Stimulated activated naive B cell treated with anti-CD40 and anti-IgM and Interleukin-4, amounts not matched to agents 10 μg/mL and 1 μg/mL and 100 μg/mL, for 72 hours (primary cell): ENCODE measurements at regions not wholly inside any gene's neighbourhood (a gene's known extent, or its start where the extent isn't known, plus 50 kb on each side); places are given as distances from the start of the nearest gene placed in this dataset.

Experiments used
- ATAC-seq, 2 donors: fragments of 150-1000 bp; cut with Tn5 transposase; replicated peaks; 2 replicates each; pipeline ENCODE4 v1.10.0; 2021; ENCODE audit warnings: moderate library complexity in 1 of 2
- DNase-seq: peaks from one replicate; pipeline ENCODE4 v3.0.0; 2021
- H3K27ac Mint-ChIP-seq: one replicate; pipeline ENCODE4 v1.8.0; 2022; ENCODE audit warnings: mild to moderate bottlenecking, mixed read lengths
- H3K27me3 Mint-ChIP-seq, 2 donors: one replicate each; pipeline ENCODE4 v1.8.0; 2022; ENCODE audit warnings: mixed read lengths in 2 of 2
- H3K36me3 Mint-ChIP-seq, 2 donors: one replicate each; pipeline ENCODE4 v1.8.0; 2022; ENCODE audit warnings: mixed read lengths in 2 of 2, mild to moderate bottlenecking in 1 of 2
- H3K4me1 Mint-ChIP-seq, 2 donors: one replicate each; pipeline ENCODE4 v1.8.0; 2022; ENCODE audit warnings: mixed read lengths in 2 of 2, mild to moderate bottlenecking in 1 of 2
- H3K4me3 Mint-ChIP-seq, 2 donors: one replicate each; pipeline ENCODE4 v1.8.0; 2022; ENCODE audit warnings: mild to moderate bottlenecking in 2 of 2, mixed read lengths in 2 of 2, moderate library complexity in 1 of 2
- H3K9me3 Mint-ChIP-seq, 2 donors: one replicate each; pipeline ENCODE4 v1.8.0; 2022; ENCODE audit warnings: mixed read lengths in 2 of 2, mild to moderate bottlenecking in 1 of 2

- DNase-seq: no peak
- Mint-ChIP-seq H3K36me3 (no peaks in the 10 kb centered on the region), H3K9me3 (no peaks in the 10 kb centered on the region), H3K4me3 (no peak overlapping the region), H3K4me1 (peaks cover 5 to 16% of the 10 kb centered on the region in 2 donors), H3K27ac (no peak overlapping the region), H3K27me3 (peaks cover 9 to 14% of the 10 kb centered on the region in 2 donors)
- no peak for ATAC-seq
These were observed 164.9 kb upstream of the RAB4A start for GRCh38 chr1:229105822-229106525.

- Mint-ChIP-seq H3K4me1 (peaks cover 5 to 16% of the 10 kb centered on the region in 2 donors), H3K4me3 (no peak overlapping the region), H3K36me3 (no peaks in the 10 kb centered on the region), H3K27me3 (peaks cover 9 to 14% of the 10 kb centered on the region in 2 donors), H3K27ac (no peak overlapping the region), H3K9me3 (no peaks in the 10 kb centered on the region)
- ATAC-seq (no peak), DNase-seq (no peak)
These were observed 164.3 kb upstream of the RAB4A start for GRCh38 chr1:229106526-229107125.

GRCh38 chr1:229107304-229107815 lies 163.6 kb upstream of the RAB4A start:
- Mint-ChIP-seq H3K27me3 (peaks cover 9 to 14% of the 10 kb centered on the region in 2 donors), H3K27ac (no peak overlapping the region), H3K4me1 (peaks cover 5 to 16% of the 10 kb centered on the region in 2 donors), H3K36me3 (no peaks in the 10 kb centered on the region), H3K9me3 (no peaks in the 10 kb centered on the region), H3K4me3 (no peak overlapping the region)
- ATAC-seq: no peak
- DNase-seq: no peak

GRCh38 chr1:229107972-229108371 lies 162.9 kb upstream of the RAB4A start:
- DNase-seq: no peak
- Mint-ChIP-seq H3K4me3 (no peak overlapping the region), H3K27ac (no peak overlapping the region), H3K4me1 (peaks cover 5 to 16% of the 10 kb centered on the region in 2 donors), H3K9me3 (no peaks in the 10 kb centered on the region), H3K36me3 (no peaks in the 10 kb centered on the region), H3K27me3 (peaks cover 9 to 14% of the 10 kb centered on the region in 2 donors)
- ATAC-seq: no peak

- H3K27ac Mint-ChIP-seq: no peak overlapping the region
- H3K9me3 Mint-ChIP-seq: no peaks in the 10 kb centered on the region
- DNase-seq: no peak
- no peaks in the 10 kb centered on the region for H3K36me3 Mint-ChIP-seq
- ATAC-seq: peak; percentile 41 to 51
- H3K4me3 Mint-ChIP-seq: no peak overlapping the region
- peaks cover 5 to 16% of the 10 kb centered on the region in 2 donors for H3K4me1 Mint-ChIP-seq
- peaks cover 9 to 14% of the 10 kb centered on the region in 2 donors for H3K27me3 Mint-ChIP-seq
These were observed 162.2 kb upstream of the RAB4A start for GRCh38 chr1:229108598-229109201.

GRCh38 chr1:229109320-229109761 lies 161.6 kb upstream of the RAB4A start:
- Mint-ChIP-seq H3K4me3 (no peak overlapping the region), H3K9me3 (no peaks in the 10 kb centered on the region), H3K27ac (no peak overlapping the region), H3K27me3 (peaks cover 9 to 14% of the 10 kb centered on the region in 2 donors), H3K4me1 (peaks cover 5 to 16% of the 10 kb centered on the region in 2 donors), H3K36me3 (no peaks in the 10 kb centered on the region)
- peak; percentile 83 for ATAC-seq
- no peak for DNase-seq

- H3K27me3 Mint-ChIP-seq: peaks cover 9 to 14% of the 10 kb centered on the region in 2 donors
These were observed 159.9 kb upstream of the RAB4A start for GRCh38 chr1:229110986-229111385.

GRCh38 chr1:229111703-229112319 lies 159.1 kb upstream of the RAB4A start:
- peaks cover 6 to 10% of the 10 kb centered on the region in 2 donors for H3K27me3 Mint-ChIP-seq
- H3K36me3 Mint-ChIP-seq: no peaks in the 10 kb centered on the region
- ATAC-seq (no peak), DNase-seq (no peak)
- no peak overlapping the region for H3K4me3 Mint-ChIP-seq
- no peaks in the 10 kb centered on the region for H3K9me3 Mint-ChIP-seq
- H3K27ac Mint-ChIP-seq: no peak overlapping the region
- peaks cover 3 to 12% of the 10 kb centered on the region in 2 donors for H3K4me1 Mint-ChIP-seq

More at GRCh38 chr1:229110986-229111385, 159.9 kb upstream of the RAB4A start:
- Mint-ChIP-seq H3K36me3 (no peaks in the 10 kb centered on the region), H3K27ac (no peak overlapping the region), H3K9me3 (no peaks in the 10 kb centered on the region), H3K4me1 (peaks cover 5 to 16% of the 10 kb centered on the region in 2 donors), H3K4me3 (no peak overlapping the region)
- ATAC-seq (no peak), DNase-seq (no peak)

- Mint-ChIP-seq H3K27me3 (peaks cover 4% of the 10 kb centered on the region in 2 donors), H3K4me1 (peaks cover 3 to 9% of the 10 kb centered on the region in 2 donors), H3K36me3 (no peaks in the 10 kb centered on the region), H3K4me3 (no peak overlapping the region), H3K9me3 (no peaks in the 10 kb centered on the region), H3K27ac (no peak overlapping the region)
- DNase-seq (no peak), ATAC-seq (no peak)
These were observed 157.9 kb upstream of the RAB4A start for GRCh38 chr1:229112832-229113548.

- no peaks in the 10 kb centered on the region for H3K36me3 Mint-ChIP-seq
- H3K4me1 Mint-ChIP-seq: peaks cover 0 to 5% of the 10 kb centered on the region in 2 donors
- ATAC-seq (no peak), DNase-seq (no peak)
- no peaks in the 10 kb centered on the region for H3K27me3 Mint-ChIP-seq
- no peak overlapping the region for H3K27ac Mint-ChIP-seq
- no peak overlapping the region for H3K4me3 Mint-ChIP-seq
- H3K9me3 Mint-ChIP-seq: peaks cover 0 to under 1% of the 10 kb centered on the region in 2 donors
These were observed 156.6 kb upstream of the RAB4A start for GRCh38 chr1:229114315-229114714.

GRCh38 chr1:229114850-229115365 lies 156.0 kb upstream of the RAB4A start:
- H3K27ac Mint-ChIP-seq: no peak overlapping the region
- DNase-seq (no peak), ATAC-seq (no peak)
- no peaks in the 10 kb centered on the region for H3K27me3 Mint-ChIP-seq
- H3K4me3 Mint-ChIP-seq: no peak overlapping the region
- H3K4me1 Mint-ChIP-seq: no peaks in the 10 kb centered on the region
- peaks cover 0 to 2% of the 10 kb centered on the region in 2 donors for H3K36me3 Mint-ChIP-seq
- H3K9me3 Mint-ChIP-seq: peaks cover 2 to 4% of the 10 kb centered on the region in 2 donors

GRCh38 chr1:229116114-229116513 lies 154.8 kb upstream of the RAB4A start:
- Mint-ChIP-seq H3K27me3 (no peaks in the 10 kb centered on the region), H3K4me1 (no peaks in the 10 kb centered on the region), H3K36me3 (peaks cover 2 to 4% of the 10 kb centered on the region in 2 donors), H3K27ac (no peak overlapping the region), H3K9me3 (peaks cover 2 to 4% of the 10 kb centered on the region in 2 donors), H3K4me3 (no peak overlapping the region)
- DNase-seq (no peak), ATAC-seq (no peak)

- Mint-ChIP-seq H3K4me1 (no peaks in the 10 kb centered on the region), H3K36me3 (peaks cover 2 to 4% of the 10 kb centered on the region in 2 donors)
- no peak for ATAC-seq
These were observed 153.1 kb upstream of the RAB4A start for GRCh38 chr1:229117664-229118300.

More at GRCh38 chr1:229117664-229118300, 153.1 kb upstream of the RAB4A start:
- H3K4me3 Mint-ChIP-seq: no peak overlapping the region
- no peak for DNase-seq
- H3K9me3 Mint-ChIP-seq: peaks cover 2 to 4% of the 10 kb centered on the region in 2 donors
- H3K27me3 Mint-ChIP-seq: no peaks in the 10 kb centered on the region
- no peak overlapping the region for H3K27ac Mint-ChIP-seq
